HEK293 (cell line): ENCODE measurements at regions not wholly inside any gene's neighbourhood (a gene's known extent, or its start where the extent isn't known, plus 50 kb on each side); places are given as distances from the start of the nearest gene placed in this dataset.

Experiments used
- CTCF ChIA-PET: fragments of 350-600 bp; formaldehyde crosslinking; extraction: SDS; loops from one replicate; lab custom pipeline; 2021; ENCODE audit warnings: antibody characterized with exemption; lab: Yijun Ruan, JAX
- POLR2A ChIA-PET: fragments of 300-600 bp; formaldehyde crosslinking; extraction: SDS; loops from one replicate; lab custom pipeline; 2020; ENCODE audit warnings: antibody characterized with exemption, inconsistent platforms; lab: Yijun Ruan, JAX
- H3K27ac ChIP-seq: fragments of 200-500 bp; sonication (Bioruptor generic); 2 replicates; pipeline ENCODE4 v1.5.1; 2014; ENCODE audit warnings: low read depth, low read length, control low read depth, inconsistent platforms; ENCODE audit errors: extremely low read depth
- H3K36me3 ChIP-seq, 2 experiments: fragments of 200-500 bp in 1 of 2; sonication (Bioruptor generic) in 1 of 2; 1 replicate in 1 of 2; 2 replicates in 1 of 2; pipeline ENCODE4 v1.5.1; 2014 to 2017; ENCODE audit warnings: inconsistent platforms in 2 of 2, low read length in 2 of 2; ENCODE audit not compliant: control insufficient read depth in 2 of 2, insufficient read depth in 1 of 2
- H3K4me1 ChIP-seq: fragments of 200-500 bp; sonication (Bioruptor generic); 2 replicates; pipeline ENCODE4 v1.5.1; 2014; ENCODE audit warnings: mild to moderate bottlenecking, low read length, inconsistent platforms; ENCODE audit not compliant: control insufficient read depth, insufficient read depth
- H3K4me3 ChIP-seq: 2 replicates; pipeline ENCODE4 v1.5.1; 2011; ENCODE audit warnings: low read depth, mild to moderate bottlenecking, control low read depth, low read length, moderate library complexity
- H3K9me3 ChIP-seq: fragments of 200-500 bp; sonication (Bioruptor generic); 2 replicates; pipeline ENCODE4 v1.5.1; 2014; ENCODE audit warnings: low read depth, low read length, inconsistent platforms; ENCODE audit not compliant: control insufficient read depth, insufficient read depth
- GLIS1 ChIP-seq: fragments of 450-650 bp; formaldehyde crosslinking; IDR thresholded peaks from 2 replicates; pipeline ENCODE4 v1.5.1; 2016; ENCODE audit warnings: missing biosample characterization, missing genetic modification characterization
- KLF10 ChIP-seq: fragments of 450-650 bp; IDR thresholded peaks from 2 replicates; pipeline ENCODE4 v1.5.1; 2018; ENCODE audit warnings: missing biosample characterization, mild to moderate bottlenecking, missing genetic modification characterization
- PRDM1 ChIP-seq: fragments of 450-650 bp; formaldehyde crosslinking; IDR thresholded peaks from 2 replicates; pipeline ENCODE4; 2016; ENCODE audit warnings: missing biosample characterization, missing genetic modification characterization
- TCF7L2 ChIP-seq: IDR thresholded peaks from 2 replicates; pipeline ENCODE4 v1.6.1; 2011; ENCODE audit warnings: low read depth, mild to moderate bottlenecking, inconsistent platforms, low read length, moderate library complexity, borderline replicate concordance
- ZFP37 ChIP-seq: fragments of 450-650 bp; formaldehyde crosslinking; IDR thresholded peaks from 2 replicates; pipeline ENCODE4 v1.5.1; 2016; ENCODE audit warnings: missing biosample characterization, missing genetic modification characterization
- ZNF174 ChIP-seq: fragments of 450-650 bp; formaldehyde crosslinking; IDR thresholded peaks from 2 replicates; pipeline ENCODE4 v1.5.0; 2017; ENCODE audit warnings: missing biosample characterization, mild to moderate bottlenecking, missing genetic modification characterization
- ZNF211 ChIP-seq: fragments of 450-650 bp; formaldehyde crosslinking; IDR thresholded peaks from 2 replicates; pipeline ENCODE4 v1.5.1; 2016; ENCODE audit warnings: low read depth, missing biosample characterization, missing genetic modification characterization
- ZNF24 ChIP-seq: fragments of 450-650 bp; formaldehyde crosslinking; IDR thresholded peaks from 2 replicates; pipeline ENCODE4 v1.5.1; 2016; ENCODE audit warnings: missing biosample characterization, missing genetic modification characterization
- ZNF324 ChIP-seq: fragments of 450-650 bp; formaldehyde crosslinking; IDR thresholded peaks from 2 replicates; pipeline ENCODE4 v1.5.1; 2016; ENCODE audit warnings: missing biosample characterization, missing genetic modification characterization
- ZNF335 ChIP-seq: fragments of 450-650 bp; formaldehyde crosslinking; conservative IDR thresholded peaks from 2 replicates; pipeline ENCODE4 v1.5.1; 2016; ENCODE audit warnings: missing biosample characterization, missing genetic modification characterization
- ZNF341 ChIP-seq: fragments of 450-650 bp; formaldehyde crosslinking; IDR thresholded peaks from 2 replicates; pipeline ENCODE4; 2016; ENCODE audit warnings: low read depth, missing biosample characterization, missing genetic modification characterization
- ZNF433 ChIP-seq: fragments of 450-650 bp; formaldehyde crosslinking; IDR thresholded peaks from 2 replicates; pipeline ENCODE4 v1.5.1; 2016; ENCODE audit warnings: missing biosample characterization, missing genetic modification characterization, low read depth
- ZNF473 ChIP-seq: fragments of 450-650 bp; formaldehyde crosslinking; IDR thresholded peaks from 2 replicates; pipeline ENCODE4 v1.5.1; 2017; ENCODE audit warnings: missing biosample characterization, missing genetic modification characterization
- ZNF501 ChIP-seq: fragments of 450-650 bp; formaldehyde crosslinking; IDR thresholded peaks from 2 replicates; pipeline ENCODE4 v1.5.1; 2016; ENCODE audit warnings: missing biosample characterization, missing genetic modification characterization
- ZNF629 ChIP-seq: fragments of 450-650 bp; formaldehyde crosslinking; IDR thresholded peaks from 2 replicates; pipeline ENCODE4 v1.5.1; 2017; ENCODE audit warnings: missing biosample characterization, missing genetic modification characterization
- ZNF776 ChIP-seq: fragments of 450-650 bp; formaldehyde crosslinking; IDR thresholded peaks from 2 replicates; pipeline ENCODE4 v1.5.0; 2017; ENCODE audit warnings: missing biosample characterization, missing genetic modification characterization, borderline replicate concordance
- ZSCAN16 ChIP-seq: fragments of 450-650 bp; formaldehyde crosslinking; IDR thresholded peaks from 2 replicates; pipeline ENCODE4 v1.5.1; 2016; ENCODE audit warnings: missing biosample characterization, missing genetic modification characterization
- TF ChIP-seq, protein P1 (sequence below): fragments of 450-650 bp; formaldehyde crosslinking; IDR thresholded peaks from 2 replicates; pipeline ENCODE4 v1.5.1; 2017; ENCODE audit warnings: missing biosample characterization, missing genetic modification characterization
- TF ChIP-seq, protein P2 (sequence below): fragments of 450-650 bp; IDR thresholded peaks from 2 replicates; pipeline ENCODE4 v1.5.1; 2018; ENCODE audit warnings: missing biosample characterization, mild to moderate bottlenecking, missing genetic modification characterization
- TF ChIP-seq, protein P3 (sequence below): fragments of 450-650 bp; formaldehyde crosslinking; IDR thresholded peaks from 2 replicates; pipeline ENCODE4 v1.5.1; 2016; ENCODE audit warnings: missing biosample characterization, missing genetic modification characterization
- TF ChIP-seq, protein P4 (sequence below): fragments of 450-650 bp; formaldehyde crosslinking; IDR thresholded peaks from 2 replicates; pipeline ENCODE4 v1.5.1; 2016; ENCODE audit warnings: missing biosample characterization, missing genetic modification characterization
- TF ChIP-seq, protein P5 (sequence below): fragments of 450-650 bp; formaldehyde crosslinking; IDR thresholded peaks from 2 replicates; pipeline ENCODE4 v1.5.1; 2016; ENCODE audit warnings: missing biosample characterization, missing genetic modification characterization, low read depth
- TF ChIP-seq, protein P6 (sequence below): sonication (generic); formaldehyde crosslinking; IDR thresholded peaks from 2 replicates; pipeline ENCODE4 v1.8.1; 2022; ENCODE audit warnings: mild to moderate bottlenecking, moderate library complexity, missing genetic modification reagents
- TF ChIP-seq, protein P7 (sequence below): fragments of 450-650 bp; formaldehyde crosslinking; IDR thresholded peaks from 2 replicates; pipeline ENCODE4 v1.5.1; 2017; ENCODE audit warnings: missing biosample characterization, missing genetic modification characterization

DNA sequence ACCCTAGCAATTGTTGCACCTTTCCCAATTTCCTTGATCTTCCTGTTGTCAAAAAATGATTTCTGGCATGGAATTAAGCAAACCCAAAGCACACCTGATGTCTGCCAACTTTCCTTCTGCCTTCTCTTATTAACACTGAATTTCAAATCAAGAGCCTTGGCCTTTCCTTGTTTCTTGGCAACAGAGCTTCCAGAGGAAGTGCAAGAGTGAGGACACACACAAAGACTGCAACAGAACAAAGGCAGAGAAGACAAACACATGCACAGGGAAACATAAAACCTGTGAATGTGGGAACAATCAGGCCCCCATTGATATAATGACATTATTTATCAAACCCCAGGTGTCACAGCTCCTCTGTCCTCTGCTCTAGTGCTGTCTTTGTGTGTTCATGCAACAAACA is 73.0 kb upstream of the IL6 start (continued):
- TF ChIP-seq, protein P1, sequence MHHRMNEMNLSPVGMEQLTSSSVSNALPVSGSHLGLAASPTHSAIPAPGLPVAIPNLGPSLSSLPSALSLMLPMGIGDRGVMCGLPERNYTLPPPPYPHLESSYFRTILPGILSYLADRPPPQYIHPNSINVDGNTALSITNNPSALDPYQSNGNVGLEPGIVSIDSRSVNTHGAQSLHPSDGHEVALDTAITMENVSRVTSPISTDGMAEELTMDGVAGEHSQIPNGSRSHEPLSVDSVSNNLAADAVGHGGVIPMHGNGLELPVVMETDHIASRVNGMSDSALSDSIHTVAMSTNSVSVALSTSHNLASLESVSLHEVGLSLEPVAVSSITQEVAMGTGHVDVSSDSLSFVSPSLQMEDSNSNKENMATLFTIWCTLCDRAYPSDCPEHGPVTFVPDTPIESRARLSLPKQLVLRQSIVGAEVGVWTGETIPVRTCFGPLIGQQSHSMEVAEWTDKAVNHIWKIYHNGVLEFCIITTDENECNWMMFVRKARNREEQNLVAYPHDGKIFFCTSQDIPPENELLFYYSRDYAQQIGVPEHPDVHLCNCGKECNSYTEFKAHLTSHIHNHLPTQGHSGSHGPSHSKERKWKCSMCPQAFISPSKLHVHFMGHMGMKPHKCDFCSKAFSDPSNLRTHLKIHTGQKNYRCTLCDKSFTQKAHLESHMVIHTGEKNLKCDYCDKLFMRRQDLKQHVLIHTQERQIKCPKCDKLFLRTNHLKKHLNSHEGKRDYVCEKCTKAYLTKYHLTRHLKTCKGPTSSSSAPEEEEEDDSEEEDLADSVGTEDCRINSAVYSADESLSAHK (tag by site-specific recombination) = no peak
- TF ChIP-seq ZFP37 (tag by site-specific recombination) (no peak), ZNF776 (no peak), ZNF324 (tag by site-specific recombination) (no peak), ZNF341 (tag by site-specific recombination) (no peak), ZNF473 (tag by site-specific recombination) (no peak), KLF10 (tag by site-specific recombination) (no peak), ZNF501 (tag by site-specific recombination) (no peak), ZNF433 (tag by site-specific recombination) (no peak), ZSCAN16 (tag by site-specific recombination) (no peak)
- TF ChIP-seq, protein P2, sequence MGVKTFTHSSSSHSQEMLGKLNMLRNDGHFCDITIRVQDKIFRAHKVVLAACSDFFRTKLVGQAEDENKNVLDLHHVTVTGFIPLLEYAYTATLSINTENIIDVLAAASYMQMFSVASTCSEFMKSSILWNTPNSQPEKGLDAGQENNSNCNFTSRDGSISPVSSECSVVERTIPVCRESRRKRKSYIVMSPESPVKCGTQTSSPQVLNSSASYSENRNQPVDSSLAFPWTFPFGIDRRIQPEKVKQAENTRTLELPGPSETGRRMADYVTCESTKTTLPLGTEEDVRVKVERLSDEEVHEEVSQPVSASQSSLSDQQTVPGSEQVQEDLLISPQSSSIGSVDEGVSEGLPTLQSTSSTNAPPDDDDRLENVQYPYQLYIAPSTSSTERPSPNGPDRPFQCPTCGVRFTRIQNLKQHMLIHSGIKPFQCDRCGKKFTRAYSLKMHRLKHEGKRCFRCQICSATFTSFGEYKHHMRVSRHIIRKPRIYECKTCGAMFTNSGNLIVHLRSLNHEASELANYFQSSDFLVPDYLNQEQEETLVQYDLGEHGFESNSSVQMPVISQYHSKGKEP (tag by site-specific recombination) = no peak

DNA sequence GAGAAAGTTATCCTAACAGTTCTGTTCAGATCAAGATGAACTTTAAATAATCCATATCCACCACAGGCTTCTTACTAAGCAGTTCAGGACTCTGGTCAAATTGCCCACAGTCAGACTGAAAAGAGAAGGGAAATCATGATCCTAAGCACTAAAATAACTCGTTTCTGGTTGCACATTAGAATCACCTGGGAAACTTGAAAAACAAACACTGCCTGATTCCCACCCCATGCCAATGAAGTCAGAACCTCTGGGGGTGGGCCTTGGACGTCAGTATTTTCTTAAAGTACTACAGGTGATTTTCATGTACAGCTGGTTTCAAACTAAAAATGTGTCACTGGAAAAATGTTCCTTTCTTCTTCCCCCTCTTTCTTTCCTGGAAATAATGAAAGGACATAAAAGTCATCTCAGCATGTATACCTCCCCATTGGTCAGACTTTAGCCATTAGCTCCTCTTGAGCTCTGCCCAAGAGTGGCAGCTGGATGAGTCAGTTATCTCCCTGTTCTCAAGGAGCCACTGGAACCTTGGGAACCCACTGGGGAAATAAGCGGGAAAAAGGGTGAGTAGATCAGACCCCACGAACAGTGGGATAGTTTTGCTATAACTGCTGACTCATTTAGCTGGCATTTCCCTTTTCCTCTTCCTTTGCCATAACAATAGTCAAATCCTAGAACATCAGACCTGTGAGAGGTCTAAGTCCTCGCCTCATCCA is 75.3 kb upstream of the IL6 start:
- Histone ChIP-seq H3K4me3 (no peak overlapping the region), H3K4me1 (no peaks in the 10 kb centered on the region), H3K27ac (no peak overlapping the region), H3K9me3 (no peaks in the 10 kb centered on the region), H3K36me3 (no peaks in the 10 kb centered on the region)
- CTCF ChIA-PET = interaction anchor here (0.7 to 2.6 kb wide), 3 partner anchors 9 to 92 kb away, joined by 4 to 9 read pairs (median 5); partner anchors contain the start of gene IL6
- POLR2A ChIA-PET = no interaction called here
- TF ChIP-seq ZNF174 (tag by site-specific recombination) (no peak), GLIS1 (tag by site-specific recombination) (no peak), ZNF335 (tag by site-specific recombination) (no peak), PRDM1 (tag by site-specific recombination) (no peak), TCF7L2 (no peak), ZNF629 (tag by site-specific recombination) (no peak), ZNF211 (tag by site-specific recombination) (no peak), ZNF24 (tag by site-specific recombination) (no peak)
- TF ChIP-seq, protein P3, sequence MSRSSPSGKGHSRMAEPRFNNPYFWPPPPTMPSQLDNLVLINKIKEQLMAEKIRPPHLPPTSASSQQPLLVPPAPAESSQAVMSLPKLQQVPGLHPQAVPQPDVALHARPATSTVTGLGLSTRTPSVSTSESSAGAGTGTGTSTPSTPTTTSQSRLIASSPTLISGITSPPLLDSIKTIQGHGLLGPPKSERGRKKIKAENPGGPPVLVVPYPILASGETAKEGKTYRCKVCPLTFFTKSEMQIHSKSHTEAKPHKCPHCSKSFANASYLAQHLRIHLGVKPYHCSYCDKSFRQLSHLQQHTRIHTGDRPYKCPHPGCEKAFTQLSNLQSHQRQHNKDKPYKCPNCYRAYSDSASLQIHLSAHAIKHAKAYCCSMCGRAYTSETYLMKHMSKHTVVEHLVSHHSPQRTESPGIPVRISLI (tag by site-specific recombination) = no peak
- TF ChIP-seq, protein P4, sequence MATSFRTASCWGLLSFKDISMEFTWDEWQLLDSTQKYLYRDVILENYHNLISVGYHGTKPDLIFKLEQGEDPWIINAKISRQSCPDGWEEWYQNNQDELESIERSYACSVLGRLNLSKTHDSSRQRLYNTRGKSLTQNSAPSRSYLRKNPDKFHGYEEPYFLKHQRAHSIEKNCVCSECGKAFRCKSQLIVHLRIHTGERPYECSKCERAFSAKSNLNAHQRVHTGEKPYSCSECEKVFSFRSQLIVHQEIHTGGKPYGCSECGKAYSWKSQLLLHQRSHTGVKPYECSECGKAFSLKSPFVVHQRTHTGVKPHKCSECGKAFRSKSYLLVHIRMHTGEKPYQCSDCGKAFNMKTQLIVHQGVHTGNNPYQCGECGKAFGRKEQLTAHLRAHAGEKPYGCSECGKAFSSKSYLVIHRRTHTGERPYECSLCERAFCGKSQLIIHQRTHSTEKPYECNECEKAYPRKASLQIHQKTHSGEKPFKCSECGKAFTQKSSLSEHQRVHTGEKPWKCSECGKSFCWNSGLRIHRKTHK (tag by site-specific recombination) = no peak
- TF ChIP-seq, protein P5, sequence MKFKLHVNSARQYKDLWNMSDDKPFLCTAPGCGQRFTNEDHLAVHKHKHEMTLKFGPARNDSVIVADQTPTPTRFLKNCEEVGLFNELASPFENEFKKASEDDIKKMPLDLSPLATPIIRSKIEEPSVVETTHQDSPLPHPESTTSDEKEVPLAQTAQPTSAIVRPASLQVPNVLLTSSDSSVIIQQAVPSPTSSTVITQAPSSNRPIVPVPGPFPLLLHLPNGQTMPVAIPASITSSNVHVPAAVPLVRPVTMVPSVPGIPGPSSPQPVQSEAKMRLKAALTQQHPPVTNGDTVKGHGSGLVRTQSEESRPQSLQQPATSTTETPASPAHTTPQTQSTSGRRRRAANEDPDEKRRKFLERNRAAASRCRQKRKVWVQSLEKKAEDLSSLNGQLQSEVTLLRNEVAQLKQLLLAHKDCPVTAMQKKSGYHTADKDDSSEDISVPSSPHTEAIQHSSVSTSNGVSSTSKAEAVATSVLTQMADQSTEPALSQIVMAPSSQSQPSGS = no peak
- TF ChIP-seq, protein P6, sequence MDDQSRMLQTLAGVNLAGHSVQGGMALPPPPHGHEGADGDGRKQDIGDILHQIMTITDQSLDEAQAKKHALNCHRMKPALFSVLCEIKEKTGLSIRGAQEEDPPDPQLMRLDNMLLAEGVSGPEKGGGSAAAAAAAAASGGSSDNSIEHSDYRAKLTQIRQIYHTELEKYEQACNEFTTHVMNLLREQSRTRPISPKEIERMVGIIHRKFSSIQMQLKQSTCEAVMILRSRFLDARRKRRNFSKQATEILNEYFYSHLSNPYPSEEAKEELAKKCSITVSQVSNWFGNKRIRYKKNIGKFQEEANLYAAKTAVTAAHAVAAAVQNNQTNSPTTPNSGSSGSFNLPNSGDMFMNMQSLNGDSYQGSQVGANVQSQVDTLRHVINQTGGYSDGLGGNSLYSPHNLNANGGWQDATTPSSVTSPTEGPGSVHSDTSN (CRISPR knock-in tag) = no peak
- TF ChIP-seq, protein P7, sequence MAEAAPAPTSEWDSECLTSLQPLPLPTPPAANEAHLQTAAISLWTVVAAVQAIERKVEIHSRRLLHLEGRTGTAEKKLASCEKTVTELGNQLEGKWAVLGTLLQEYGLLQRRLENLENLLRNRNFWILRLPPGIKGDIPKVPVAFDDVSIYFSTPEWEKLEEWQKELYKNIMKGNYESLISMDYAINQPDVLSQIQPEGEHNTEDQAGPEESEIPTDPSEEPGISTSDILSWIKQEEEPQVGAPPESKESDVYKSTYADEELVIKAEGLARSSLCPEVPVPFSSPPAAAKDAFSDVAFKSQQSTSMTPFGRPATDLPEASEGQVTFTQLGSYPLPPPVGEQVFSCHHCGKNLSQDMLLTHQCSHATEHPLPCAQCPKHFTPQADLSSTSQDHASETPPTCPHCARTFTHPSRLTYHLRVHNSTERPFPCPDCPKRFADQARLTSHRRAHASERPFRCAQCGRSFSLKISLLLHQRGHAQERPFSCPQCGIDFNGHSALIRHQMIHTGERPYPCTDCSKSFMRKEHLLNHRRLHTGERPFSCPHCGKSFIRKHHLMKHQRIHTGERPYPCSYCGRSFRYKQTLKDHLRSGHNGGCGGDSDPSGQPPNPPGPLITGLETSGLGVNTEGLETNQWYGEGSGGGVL (tag by site-specific recombination) = no peak
